Endothelial cell of umbilical vein (primary cell): ENCODE measurements at regions not wholly inside any gene's neighbourhood (a gene's known extent, or its start where the extent isn't known, plus 50 kb on each side); places are given as distances from the start of the nearest gene placed in this dataset.
A peak's percentile ranks its signal among the peaks of the same experiment; 100 is the strongest.

Experiments used
- BruUV-seq: library from RNA; stranded (reverse); fragments of 400-500 nt; replicated peaks from 2 replicates; lab custom pipeline; 2021; lab: Mats Ljungman, UMichigan
- CTCF ChIA-PET: fragments of 300-600, 350-600 bp; sonication (Branson Sonifier 250); formaldehyde crosslinking; loops from one replicate; lab custom pipeline; 2021; ENCODE audit warnings: antibody characterized with exemption, inconsistent platforms; lab: Charles Lee
- POLR2A ChIA-PET: fragments of 300-600, 350-600 bp; sonication (Branson Sonifier 250); formaldehyde crosslinking; loops from one replicate; lab custom pipeline; 2021; ENCODE audit warnings: antibody characterized with exemption, inconsistent platforms; lab: Charles Lee
- DNase-seq: peaks from one replicate; pipeline ENCODE4 v3.0.0-alpha.2; 2011; ENCODE audit warnings: low read depth, low spot score
- FAIRE-seq: peaks from 2 replicates; lab custom pipeline; 2011; peaks lifted over from hg19 to GRCh38; lab: Jason Lieb, UNC
- H2AFZ ChIP-seq: 2 replicates; pipeline ENCODE4 v1.6.0; 2012; ENCODE audit warnings: low read depth, low read length, control low read depth, inconsistent platforms
- H3K27ac ChIP-seq: 2 replicates; pipeline ENCODE4 v1.5.1; 2011; ENCODE audit warnings: low read depth, mild to moderate bottlenecking, control low read depth, low read length, moderate library complexity; ENCODE audit not compliant: insufficient read depth
- H3K27me3 ChIP-seq, 2 experiments: 2 replicates each; pipeline versions ENCODE4 v1.6.0 to v1.6.1; 2011; ENCODE audit warnings: low read length in 2 of 2, mixed read lengths in 1 of 2; ENCODE audit not compliant: control insufficient read depth in 2 of 2, insufficient read depth in 2 of 2
- H3K36me3 ChIP-seq, 2 experiments: 2 replicates in 1 of 2; 3 replicates in 1 of 2; pipeline ENCODE4 v1.5.1; 2011; ENCODE audit warnings: low read length in 2 of 2, mild to moderate bottlenecking in 1 of 2, moderate library complexity in 1 of 2; ENCODE audit not compliant: control insufficient read depth in 2 of 2, insufficient read depth in 2 of 2; ENCODE audit errors: extremely low read depth in 1 of 2
- H3K4me1 ChIP-seq: 3 replicates; pipeline ENCODE4 v1.5.1; 2011; ENCODE audit warnings: mild to moderate bottlenecking, low read length; ENCODE audit not compliant: control insufficient read depth, insufficient read depth; ENCODE audit errors: extremely low read depth
- H3K4me2 ChIP-seq: 2 replicates; pipeline ENCODE4 v1.6.1; 2011; ENCODE audit warnings: low read length, control low read depth, mixed read lengths; ENCODE audit not compliant: insufficient read depth
- H3K4me3 ChIP-seq, 3 experiments: fragments of 200-600 bp in 1 of 3; sonication (generic), shearing (Covaris generic) in 1 of 3; replicated peaks in 1 of 3; 2 replicates each; pipeline ENCODE4 v1.5.1; 2011 to 2016; ENCODE audit warnings: control low read depth in 3 of 3, low read length in 3 of 3, mild to moderate bottlenecking in 2 of 3, inconsistent platforms in 1 of 3, low read depth in 1 of 3, moderate library complexity in 1 of 3; ENCODE audit not compliant: insufficient read depth in 1 of 3
- H3K79me2 ChIP-seq: 2 replicates; pipeline ENCODE4 v1.6.0; 2012; ENCODE audit warnings: low read length, inconsistent platforms; ENCODE audit not compliant: control insufficient read depth, insufficient read depth
- H3K9ac ChIP-seq: replicated peaks from 2 replicates; pipeline ENCODE3; 2011; ENCODE audit warnings: low read length, control low read depth; ENCODE audit not compliant: insufficient read depth; ENCODE audit errors: extremely low read depth
- H3K9me1 ChIP-seq: replicated peaks from 3 replicates; pipeline ENCODE4 v1.6.0; 2011; ENCODE audit warnings: mild to moderate bottlenecking, low read length; ENCODE audit not compliant: control insufficient read depth, insufficient read depth; ENCODE audit errors: extremely low read depth
- H3K9me3 ChIP-seq: replicated peaks from 2 replicates; pipeline ENCODE4 v1.5.1; 2012; ENCODE audit warnings: low read length, inconsistent platforms; ENCODE audit not compliant: control insufficient read depth, insufficient read depth
- H4K20me1 ChIP-seq: replicated peaks from 2 replicates; pipeline ENCODE3; 2011; ENCODE audit warnings: mild to moderate bottlenecking, low read length; ENCODE audit not compliant: control insufficient read depth, insufficient read depth; ENCODE audit errors: extremely low read depth
- CTCF ChIP-seq, 2 donors: IDR thresholded peaks; 1 replicate in 1 of 2; 2 replicates in 1 of 2; pipeline ENCODE4 v1.5.1; 2011; ENCODE audit warnings: low read length in 2 of 2, mild to moderate bottlenecking in 2 of 2, moderate library complexity in 2 of 2, control low read depth in 1 of 2, inconsistent platforms in 1 of 2, low read depth in 1 of 2; ENCODE audit not compliant: insufficient read depth in 1 of 2; ENCODE audit errors: extremely low read depth in 1 of 2
- EZH2 ChIP-seq: IDR thresholded peaks from 2 replicates; pipeline ENCODE4 v1.6.1; 2012; ENCODE audit warnings: borderline replicate concordance, low read depth, mild to moderate bottlenecking, moderate library complexity, low read length, inconsistent platforms; ENCODE audit not compliant: severe bottlenecking
- FOS ChIP-seq: IDR thresholded peaks from 2 replicates; pipeline ENCODE4 v1.6.1; 2011; ENCODE audit warnings: mild to moderate bottlenecking, low read length, moderate library complexity, borderline replicate concordance; ENCODE audit not compliant: insufficient read depth
- GATA2 ChIP-seq: IDR thresholded peaks from 2 replicates; pipeline ENCODE4 v1.7.0; 2011; ENCODE audit warnings: low read depth, mild to moderate bottlenecking, moderate library complexity, mixed read lengths, low read length; ENCODE audit not compliant: insufficient read length, insufficient read depth
- JUN ChIP-seq: IDR thresholded peaks from 2 replicates; pipeline ENCODE4 v1.6.1; 2011; ENCODE audit warnings: borderline replicate concordance, low read depth; ENCODE audit not compliant: insufficient read length, insufficient read depth
- MYC ChIP-seq: IDR thresholded peaks from one replicate; pipeline ENCODE4 v1.6.1; 2011; ENCODE audit warnings: mild to moderate bottlenecking, low read depth, low read length
- POLR2A ChIP-seq: IDR thresholded peaks from 2 replicates; pipeline ENCODE4 v1.6.1; 2012; ENCODE audit warnings: low read depth, mild to moderate bottlenecking, control low read depth, low read length
- POLR2AphosphoS5 ChIP-seq: IDR thresholded peaks from 2 replicates; pipeline ENCODE4 v1.6.1; 2012; ENCODE audit warnings: low read depth, mild to moderate bottlenecking, control low read depth, low read length, moderate library complexity; ENCODE audit not compliant: insufficient read depth
- dilution Hi-C: fragments of 300-500 bp; cut with MboI; formaldehyde crosslinking; loops from one replicate; pipeline ENCODE4 v1.15.0; 2019; ENCODE audit warnings: low sequenced_read_pairs; ENCODE audit not compliant: extremely low pct_ligation_motif_present
- intact Hi-C: fragments of 100-400 bp; cut with micrococcal nuclease; formaldehyde crosslinking; loops from one replicate; pipeline ENCODE4 v1.10.0; 2022
- TF ChIP-seq, protein P1 (sequence below): IDR thresholded peaks from 2 replicates; pipeline ENCODE4 v1.6.1; 2011; ENCODE audit not compliant: insufficient read depth, insufficient read length

DNA sequence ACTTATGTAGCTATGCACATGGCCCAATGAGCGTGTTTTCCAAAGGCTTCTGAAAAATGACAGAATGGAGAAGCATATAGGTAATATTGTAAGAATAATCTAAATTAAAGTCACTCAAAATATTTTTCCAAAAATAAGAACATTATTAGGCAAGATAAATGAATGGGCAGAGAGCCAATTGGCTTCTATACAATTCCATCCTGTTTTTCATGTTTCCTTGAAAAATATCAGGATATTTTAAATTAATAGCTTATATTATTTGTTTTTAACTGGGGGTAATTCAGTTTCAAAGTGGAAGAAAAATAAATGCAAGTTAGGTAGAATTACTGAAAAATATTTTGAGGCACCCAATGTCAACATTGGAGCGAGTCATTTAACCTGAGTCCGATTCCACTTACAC is 183.5 kb downstream of the PLK2 start:
- no peaks in the 10 kb centered on the region for H3K27me3 ChIP-seq
- FAIRE-seq, result no peak
- intact Hi-C loops (no loop called here), dilution Hi-C loops (no loop called here)
- no peak overlapping the region for H3K4me3 ChIP-seq
- no peaks in the 10 kb centered on the region for H3K79me2 ChIP-seq
- no peaks in the 10 kb centered on the region for H3K36me3 ChIP-seq
- H3K4me2 ChIP-seq, result no peak overlapping the region
- ChIA-PET POLR2A (no interaction called here), CTCF (interaction anchor here (1.2 to 1.3 kb wide), 2 partner anchors 38 to 497 kb away, joined by 4 read pairs; no protein-coding TSS in a partner anchor)
- no peak overlapping the region for H3K27ac ChIP-seq
- no peak for TF ChIP-seq POLR2A
- TF ChIP-seq, protein P1, sequence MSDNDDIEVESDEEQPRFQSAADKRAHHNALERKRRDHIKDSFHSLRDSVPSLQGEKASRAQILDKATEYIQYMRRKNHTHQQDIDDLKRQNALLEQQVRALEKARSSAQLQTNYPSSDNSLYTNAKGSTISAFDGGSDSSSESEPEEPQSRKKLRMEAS, result no peak
- TF ChIP-seq POLR2AphosphoS5, result no peak
- no peak for TF ChIP-seq GATA2
- no peak for TF ChIP-seq JUN
- no peak for TF ChIP-seq CTCF (IDR thresholded peaks at IDR 0.05; ENCODE audit: extremely low read depth in 1 of 2, insufficient read depth in 1 of 2, low read depth in 1 of 2, low read length in 2 of 2)
- no peak for TF ChIP-seq FOS
- no peak for TF ChIP-seq MYC
- TF ChIP-seq EZH2, result no peak
- no TSS peak for BruUV-seq
- peaks cover 12% of the 10 kb centered on the region for H3K4me1 ChIP-seq
- no peak overlapping the region for H2AFZ ChIP-seq
- no peaks in the 10 kb centered on the region for H4K20me1 ChIP-seq
- H3K9ac ChIP-seq, result no peak overlapping the region
- H3K9me1 ChIP-seq, result no peaks in the 10 kb centered on the region
- DNase-seq, result peak; percentile 61
- H3K9me3 ChIP-seq, result no peaks in the 10 kb centered on the region
